Epithelial cell of proximal tubule (primary cell): ENCODE measurements at regions not wholly inside any gene's neighbourhood (a gene's known extent, or its start where the extent isn't known, plus 50 kb on each side); places are given as distances from the start of the nearest gene placed in this dataset.

Experiments
- DNase-seq: peaks from one replicate; pipeline ENCODE4 v3.0.0-alpha.2; 2011; ENCODE audit warnings: low read depth
- H3K4me3 ChIP-seq: 2 replicates; pipeline ENCODE4 v1.5.1; 2011; ENCODE audit warnings: low read depth, mild to moderate bottlenecking, low read length
- TF ChIP-seq, protein P1 (sequence below): conservative IDR thresholded peaks from 2 replicates; pipeline ENCODE4 v1.5.1; 2012; ENCODE audit warnings: low read depth, mild to moderate bottlenecking, low read length

DNA sequence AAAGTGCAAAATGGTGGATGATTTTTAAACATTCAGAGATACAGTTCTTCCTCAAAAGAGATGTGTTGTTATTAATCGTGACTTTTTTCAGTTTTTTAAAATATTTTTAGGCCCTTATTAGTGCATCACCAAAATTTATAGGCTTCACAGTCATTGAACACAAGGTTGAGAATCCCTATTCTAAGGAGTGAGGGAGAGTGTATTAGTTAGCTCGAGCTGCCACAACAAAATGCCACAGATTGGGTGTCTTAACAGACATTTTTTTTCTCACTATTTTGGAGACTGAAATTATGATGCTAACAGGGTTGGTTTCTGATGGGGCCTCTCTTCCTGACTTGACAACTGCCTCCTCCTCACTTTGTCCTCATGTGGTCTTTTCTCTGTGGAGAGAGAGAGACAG, 145.9 kb upstream of the TPRG1 start:
- no peak overlapping the region for H3K4me3 ChIP-seq
- TF ChIP-seq, protein P1, sequence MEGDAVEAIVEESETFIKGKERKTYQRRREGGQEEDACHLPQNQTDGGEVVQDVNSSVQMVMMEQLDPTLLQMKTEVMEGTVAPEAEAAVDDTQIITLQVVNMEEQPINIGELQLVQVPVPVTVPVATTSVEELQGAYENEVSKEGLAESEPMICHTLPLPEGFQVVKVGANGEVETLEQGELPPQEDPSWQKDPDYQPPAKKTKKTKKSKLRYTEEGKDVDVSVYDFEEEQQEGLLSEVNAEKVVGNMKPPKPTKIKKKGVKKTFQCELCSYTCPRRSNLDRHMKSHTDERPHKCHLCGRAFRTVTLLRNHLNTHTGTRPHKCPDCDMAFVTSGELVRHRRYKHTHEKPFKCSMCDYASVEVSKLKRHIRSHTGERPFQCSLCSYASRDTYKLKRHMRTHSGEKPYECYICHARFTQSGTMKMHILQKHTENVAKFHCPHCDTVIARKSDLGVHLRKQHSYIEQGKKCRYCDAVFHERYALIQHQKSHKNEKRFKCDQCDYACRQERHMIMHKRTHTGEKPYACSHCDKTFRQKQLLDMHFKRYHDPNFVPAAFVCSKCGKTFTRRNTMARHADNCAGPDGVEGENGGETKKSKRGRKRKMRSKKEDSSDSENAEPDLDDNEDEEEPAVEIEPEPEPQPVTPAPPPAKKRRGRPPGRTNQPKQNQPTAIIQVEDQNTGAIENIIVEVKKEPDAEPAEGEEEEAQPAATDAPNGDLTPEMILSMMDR = no peak
- no peak for DNase-seq

DNA sequence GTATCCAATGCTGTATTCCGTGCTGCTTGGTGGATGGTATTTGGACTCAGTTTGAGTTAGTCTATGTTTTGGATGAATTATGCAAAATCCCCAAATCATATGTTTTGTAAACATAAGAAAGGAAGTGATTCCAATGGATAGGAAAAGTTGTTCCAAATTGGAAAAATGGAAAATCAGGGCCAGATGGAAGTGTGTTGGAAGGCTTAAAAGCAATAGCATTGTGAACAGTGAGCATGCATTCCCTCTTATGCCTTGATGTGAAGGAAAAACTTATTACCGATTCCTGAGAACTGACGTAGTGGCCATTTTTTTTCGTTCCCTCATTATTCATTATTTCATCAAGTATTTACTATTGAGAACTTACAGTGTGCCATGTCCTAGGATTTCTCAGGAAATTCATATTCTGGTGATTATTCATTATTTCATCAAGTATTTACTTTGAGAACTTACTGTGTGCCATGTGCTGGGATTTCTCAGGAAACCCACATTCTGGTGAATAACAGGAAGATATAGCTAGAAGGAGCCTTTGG, 144.1 kb upstream of the TPRG1 start:
- TF ChIP-seq, protein P1 = no peak
- H3K4me3 ChIP-seq = no peak overlapping the region
- DNase-seq = no peak

DNA sequence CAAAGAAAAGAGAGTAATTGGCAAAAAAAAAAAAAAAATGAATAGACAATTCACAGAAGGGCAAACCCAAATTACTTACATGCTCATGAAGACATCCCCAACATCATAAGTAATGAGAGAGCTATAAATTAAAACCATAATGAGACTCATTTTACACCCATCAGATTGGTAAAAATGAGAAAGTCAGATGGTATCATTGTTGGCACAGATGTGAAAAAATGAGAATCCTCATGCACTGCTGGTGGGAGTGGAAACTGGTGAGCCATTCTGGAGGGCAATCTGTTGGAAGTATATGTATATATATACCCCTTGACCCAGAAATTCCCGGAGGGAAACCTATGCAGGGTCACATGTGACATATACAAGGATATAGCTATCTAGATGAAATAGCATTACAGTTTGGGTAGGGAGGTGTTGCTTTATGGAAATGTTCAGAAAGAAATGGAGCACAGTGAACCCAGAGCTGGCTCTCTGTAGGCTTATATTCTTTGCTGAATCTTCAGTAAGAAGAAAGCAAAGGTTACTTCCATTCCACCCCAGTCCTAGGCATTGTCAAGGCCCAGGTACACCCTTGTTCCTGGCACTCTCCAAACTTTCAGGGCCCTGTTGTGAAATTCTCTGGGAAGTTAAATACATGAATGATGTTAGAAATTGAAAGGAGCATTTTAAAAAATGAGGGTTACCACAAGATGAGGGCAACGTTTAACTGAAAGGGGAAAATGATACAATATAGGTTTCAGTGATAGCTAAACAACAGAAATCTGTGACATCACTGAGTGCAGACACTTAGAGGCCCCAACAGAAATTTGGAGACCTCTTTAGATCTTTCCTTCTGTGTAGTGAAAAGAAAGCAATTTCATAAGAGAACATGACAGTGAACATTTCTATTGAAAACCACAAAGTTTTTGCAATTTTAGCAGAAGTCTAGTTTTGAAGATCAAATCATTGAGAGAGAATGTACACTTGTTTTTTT, 132.7 kb upstream of the TPRG1 start:
- TF ChIP-seq, protein P1 = no peak
- DNase-seq = no peak
- no peak overlapping the region for H3K4me3 ChIP-seq

DNA sequence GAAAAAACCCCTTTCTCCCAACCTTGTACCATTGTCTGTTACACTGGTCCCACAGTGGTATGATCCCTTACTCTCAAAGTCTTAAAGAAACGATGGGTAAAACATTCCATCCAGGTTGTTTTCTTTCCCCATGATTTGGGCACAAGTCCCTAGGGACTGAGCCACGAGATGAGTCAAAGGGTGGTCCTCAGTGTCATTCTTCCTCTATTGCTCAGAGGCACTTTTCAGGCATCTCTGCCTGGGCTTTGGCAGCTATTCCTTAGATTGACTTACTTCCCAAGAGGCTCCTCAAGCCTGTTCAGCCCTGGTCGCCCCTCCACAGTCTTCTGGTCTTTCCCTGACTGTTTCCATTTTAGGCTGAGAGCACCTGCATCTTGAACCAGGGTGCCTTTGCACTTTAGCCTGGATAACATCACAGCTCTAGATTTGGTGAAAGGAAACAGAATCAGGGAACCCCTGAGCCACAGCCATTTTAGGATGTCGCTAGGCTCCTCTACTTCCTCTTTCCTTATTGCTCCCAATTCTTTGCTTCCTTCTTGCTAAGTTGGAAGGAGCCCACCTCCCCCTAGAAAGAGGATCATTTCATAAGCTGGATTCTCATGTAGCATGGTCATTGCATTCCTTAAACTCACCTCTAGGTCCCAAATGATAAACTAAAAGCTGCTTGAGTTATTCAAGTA, 131.0 kb upstream of the TPRG1 start:
- no peak overlapping the region for H3K4me3 ChIP-seq
- TF ChIP-seq, protein P1 = no peak
- DNase-seq = no peak

DNA sequence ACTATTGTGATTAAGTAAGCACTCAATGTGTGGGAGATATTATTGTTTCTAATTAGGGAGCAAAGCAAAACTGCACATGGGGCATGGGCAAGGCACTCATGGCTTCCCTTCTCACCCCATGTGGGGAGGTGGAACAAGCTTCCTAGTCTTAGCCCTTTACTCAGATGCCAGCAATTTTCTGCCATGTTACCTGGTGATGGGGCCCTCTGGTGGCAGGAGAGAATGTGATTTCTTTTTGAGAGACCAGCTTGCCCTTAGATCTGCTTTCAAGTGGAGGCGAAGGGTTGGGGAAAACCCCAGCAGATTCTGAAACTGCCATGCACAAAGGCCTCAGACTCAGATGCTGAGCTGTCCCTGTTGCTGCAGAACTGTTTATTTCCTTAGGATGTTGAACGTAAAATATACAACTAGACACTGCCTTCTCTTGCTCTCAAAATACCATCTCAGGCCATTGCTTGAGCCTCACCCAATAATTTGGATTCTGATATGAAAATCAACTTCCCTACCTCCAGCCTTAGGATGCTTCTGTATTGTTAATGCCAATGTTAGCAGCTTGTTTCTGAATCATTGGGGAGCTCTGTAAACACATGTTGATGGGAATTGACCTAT, 130.2 kb upstream of the TPRG1 start:
- H3K4me3 ChIP-seq = no peak overlapping the region
- TF ChIP-seq, protein P1 = peak; percentile 79
- DNase-seq = peak; percentile 6

DNA sequence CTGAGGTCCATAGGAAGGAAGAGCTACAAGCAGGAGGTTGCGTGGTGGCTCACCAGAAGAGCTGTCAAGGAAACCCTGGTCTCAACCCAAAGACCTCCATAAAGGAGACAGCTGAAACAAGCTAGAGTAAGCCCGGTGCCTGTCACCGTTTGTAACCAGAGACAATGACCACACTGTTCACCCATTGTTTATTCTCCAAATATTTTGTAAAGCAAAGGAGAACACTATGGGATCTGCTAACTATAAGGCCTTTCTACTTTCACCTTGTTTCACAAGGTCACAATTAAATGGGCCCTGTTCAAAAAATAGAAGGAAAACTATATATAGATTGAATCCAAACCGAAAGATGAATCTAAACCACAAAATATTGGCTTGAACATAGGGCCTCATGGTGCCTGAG, 128.9 kb upstream of the TPRG1 start:
- TF ChIP-seq, protein P1 = no peak
- no peak for DNase-seq
- no peak overlapping the region for H3K4me3 ChIP-seq
